T1000 (cell line): ENCODE measurements at regions not wholly inside any gene's neighbourhood (a gene's known extent, or its start where the extent isn't known, plus 50 kb on each side); places are given as distances from the start of the nearest gene placed in this dataset.
"Not testable (repeated sequence)": the region's sequence is repeated elsewhere in the genome, so short reads cannot be mapped to it uniquely, and the experiment has no call there.

Experiments
- DNase-seq: peaks from one replicate; lab custom pipeline; 2025; ENCODE audit warnings: mixed read lengths; lab: John Stamatoyannopoulos, UW

DNA sequence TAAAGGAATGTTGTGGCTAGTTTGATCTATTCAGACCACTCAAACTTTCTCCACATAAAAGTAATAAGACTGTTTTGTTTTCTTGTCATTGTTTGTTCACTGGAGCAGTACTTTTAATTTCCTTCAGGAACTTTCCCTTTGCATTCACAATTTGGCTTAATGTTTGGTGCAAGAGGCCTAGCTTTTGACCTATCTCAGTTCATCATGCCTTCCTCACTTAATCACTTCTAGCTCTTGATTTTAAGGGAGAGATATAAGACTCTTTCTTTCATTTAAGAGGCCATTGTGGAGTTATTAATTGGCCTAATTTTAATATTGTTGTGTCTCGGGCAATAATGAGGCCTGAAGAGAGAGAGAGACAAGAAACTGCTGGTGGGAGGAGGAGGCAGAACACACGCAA, 371.7 kb upstream of the DEPDC1 start:
- no peak for DNase-seq

DNA sequence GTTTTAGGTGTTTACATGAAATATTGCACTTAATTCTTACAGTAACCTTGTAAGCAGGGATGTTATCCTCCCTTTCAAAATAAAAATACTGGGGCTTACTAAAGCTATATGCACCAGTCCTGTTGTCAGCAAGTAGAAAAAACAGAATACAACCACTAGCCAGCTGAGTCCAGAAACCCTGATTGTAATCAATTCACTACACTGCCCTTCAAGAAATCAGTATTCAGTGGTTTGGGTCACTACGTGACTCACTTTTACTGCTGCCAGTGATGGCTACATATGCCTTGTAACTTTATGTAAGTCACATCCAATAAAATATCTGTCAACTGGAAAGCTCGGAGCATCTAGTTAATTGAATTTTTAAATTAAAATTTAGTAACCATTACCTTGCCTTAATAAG, 376.3 kb upstream of the DEPDC1 start:
- no peak for DNase-seq

DNA sequence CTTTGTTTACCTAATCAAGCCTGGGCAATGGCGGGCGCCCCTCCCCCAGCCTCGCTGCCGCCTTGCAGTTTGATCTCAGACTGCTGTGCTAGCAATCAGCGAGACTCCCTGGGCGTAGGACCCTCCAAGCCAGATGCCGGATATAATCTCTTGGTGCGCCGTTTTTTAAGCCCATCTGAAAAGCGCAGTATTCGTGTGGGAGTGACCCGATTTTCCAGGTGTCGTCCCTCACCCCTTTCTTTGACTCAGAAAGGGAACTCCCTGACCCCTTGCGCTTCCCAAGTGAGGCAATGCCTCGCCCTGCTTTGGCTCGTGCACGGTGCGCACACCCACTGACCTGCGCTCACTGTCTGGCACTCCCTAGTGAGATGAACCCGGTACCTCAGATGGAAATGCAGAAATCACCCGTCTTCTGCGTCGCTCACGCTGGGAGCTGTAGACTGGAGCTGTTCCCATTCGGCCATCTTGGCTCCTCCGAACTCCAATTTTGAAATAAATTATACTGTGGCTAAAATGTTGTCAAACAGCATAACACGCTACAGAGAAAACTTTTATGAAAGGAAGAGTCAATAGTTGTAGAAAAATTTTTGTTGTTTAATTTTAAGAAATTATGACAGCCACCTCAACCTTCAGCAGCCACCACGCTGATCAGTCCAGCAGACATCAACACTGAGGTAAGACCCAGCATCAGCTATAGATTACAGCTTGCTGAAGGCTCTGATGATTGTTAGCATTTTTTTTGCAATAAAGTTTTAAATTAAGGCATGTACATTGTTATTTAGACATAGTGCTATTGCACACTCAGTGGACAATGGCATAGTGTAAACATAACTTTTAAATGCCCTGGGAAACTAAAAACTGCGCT, 384.7 kb upstream of the DEPDC1 start:
- DNase-seq: not testable (repeated sequence)

DNA sequence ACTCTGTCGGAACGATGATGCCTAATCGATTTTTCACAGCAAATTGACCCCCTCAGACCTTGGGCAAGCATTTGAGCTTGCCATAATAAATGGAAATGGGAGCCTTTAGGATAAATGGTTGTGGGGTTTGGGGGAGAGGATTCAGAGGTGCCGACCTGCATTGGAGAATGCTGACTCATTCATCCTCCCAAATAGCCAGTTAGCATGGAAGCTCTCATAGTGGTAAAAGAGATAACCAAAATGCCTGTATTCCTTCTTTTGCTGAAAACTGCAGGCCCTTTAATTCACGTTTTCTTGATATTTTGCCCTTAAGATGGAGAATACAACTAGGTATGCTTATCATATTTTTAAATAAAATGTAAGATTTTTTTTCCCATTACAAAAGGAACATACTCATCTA, 392.6 kb upstream of the DEPDC1 start:
- DNase-seq: no peak

DNA sequence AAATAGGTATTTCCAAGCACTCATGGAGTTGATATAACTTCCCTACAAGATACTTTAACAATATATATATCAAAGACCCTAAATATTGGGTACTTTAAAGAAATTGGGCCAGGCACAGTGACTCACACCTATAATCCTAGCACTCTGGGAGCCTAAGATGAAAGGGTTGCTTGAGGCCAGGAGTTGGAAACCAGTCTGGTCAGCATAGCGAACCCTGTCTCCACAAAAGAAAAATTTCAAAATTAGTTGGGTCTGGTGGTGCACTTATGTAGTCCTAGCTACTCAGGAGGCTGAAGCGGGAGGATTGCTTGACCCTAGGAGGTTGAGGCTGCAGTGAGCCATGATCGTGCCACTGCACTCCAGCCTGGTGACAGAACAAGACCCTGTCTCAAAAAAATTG, 393.9 kb upstream of the DEPDC1 start:
- DNase-seq: no peak

GRCh38 chr1:68904477-68904876, 407.6 kb upstream of the DEPDC1 start:
- no peak for DNase-seq

DNA sequence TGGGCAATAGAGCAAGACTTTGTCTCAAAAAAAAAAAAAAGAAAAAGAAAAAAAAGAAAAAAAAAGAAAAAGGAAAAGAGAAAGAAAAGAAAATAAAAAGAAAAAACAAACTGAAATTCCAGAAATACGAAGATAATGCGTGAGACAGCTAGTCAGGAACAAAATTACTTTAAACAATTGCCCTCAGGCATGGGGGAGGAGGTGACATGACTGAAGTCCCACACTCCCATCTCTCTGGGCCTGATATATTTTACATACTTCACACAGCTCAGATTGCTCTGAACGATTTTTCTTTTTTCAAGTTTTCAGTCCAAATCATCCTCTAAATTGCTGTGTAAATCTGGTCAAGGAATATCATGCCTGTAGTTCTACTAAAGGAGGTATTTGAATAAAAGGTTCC, 409.5 kb upstream of the DEPDC1 start:
- no peak for DNase-seq

DNA sequence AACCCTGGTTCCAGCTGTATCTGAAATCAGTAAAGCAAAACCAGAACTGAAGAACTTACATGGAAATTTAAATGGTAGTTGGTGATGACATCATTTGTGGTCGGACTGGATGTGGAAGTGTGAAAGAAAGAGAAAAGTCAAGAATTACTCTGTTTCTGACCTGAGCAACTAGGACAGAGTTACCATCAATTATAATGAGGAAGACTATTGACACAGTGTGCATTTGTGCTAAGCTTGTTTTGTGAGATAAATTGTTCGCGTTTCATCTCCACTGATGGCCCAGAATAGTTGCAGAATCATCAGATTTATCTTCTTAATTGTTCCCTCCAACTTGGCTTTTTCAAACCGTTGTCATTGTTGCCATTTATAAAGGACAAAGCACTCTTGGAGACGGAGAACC, 410.6 kb upstream of the DEPDC1 start:
- no peak for DNase-seq

DNA sequence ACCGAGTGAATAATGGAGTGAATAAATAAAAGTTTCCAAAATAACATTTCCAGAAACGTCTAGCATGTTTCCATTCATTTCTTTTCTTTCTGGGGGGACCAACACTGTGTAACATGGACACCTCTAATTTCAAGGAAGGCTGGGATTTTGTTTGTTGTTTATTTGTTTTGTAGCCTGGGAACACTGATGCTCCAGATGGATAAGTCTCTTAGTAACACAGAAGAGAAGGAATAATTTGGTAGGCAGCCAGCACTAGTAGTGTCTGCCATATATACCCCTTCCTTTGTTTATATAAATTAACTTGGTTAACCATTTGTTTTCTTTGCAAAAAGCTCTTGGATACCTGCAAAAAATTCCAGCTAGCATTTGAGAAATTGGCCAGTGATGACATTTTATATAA, 411.4 kb upstream of the DEPDC1 start:
- no peak for DNase-seq

GRCh38 chr1:68916221-68916902, 419.5 kb upstream of the DEPDC1 start:
- DNase-seq: peak; percentile 27

DNA sequence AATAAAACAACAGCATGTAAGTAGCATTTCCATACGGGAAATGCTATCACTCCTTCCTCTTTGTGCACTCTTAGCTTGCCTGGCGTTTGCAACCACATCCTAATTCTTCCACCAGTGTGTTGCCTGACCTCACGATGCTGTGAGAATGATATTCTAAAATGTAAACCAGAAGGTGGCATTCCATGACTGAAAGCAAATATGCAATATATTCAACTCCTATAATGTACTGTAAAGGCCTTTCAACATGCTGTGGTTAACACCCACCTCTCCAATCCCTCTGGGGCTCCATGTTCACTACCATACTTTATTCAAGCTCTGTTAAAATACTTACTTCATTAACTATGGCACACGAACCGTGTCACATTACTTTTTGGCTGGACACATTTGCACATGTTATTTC, 420.6 kb upstream of the DEPDC1 start:
- DNase-seq: no peak

- no peak for DNase-seq
Measured at GRCh38 chr1:68918563-68918962, 421.7 kb upstream of the DEPDC1 start.

GRCh38 chr1:68919075-68919474, 422.2 kb upstream of the DEPDC1 start:
- no peak for DNase-seq

- DNase-seq: not testable (repeated sequence)
Measured at GRCh38 chr1:68923475-68924088, 426.7 kb upstream of the DEPDC1 start.

DNA sequence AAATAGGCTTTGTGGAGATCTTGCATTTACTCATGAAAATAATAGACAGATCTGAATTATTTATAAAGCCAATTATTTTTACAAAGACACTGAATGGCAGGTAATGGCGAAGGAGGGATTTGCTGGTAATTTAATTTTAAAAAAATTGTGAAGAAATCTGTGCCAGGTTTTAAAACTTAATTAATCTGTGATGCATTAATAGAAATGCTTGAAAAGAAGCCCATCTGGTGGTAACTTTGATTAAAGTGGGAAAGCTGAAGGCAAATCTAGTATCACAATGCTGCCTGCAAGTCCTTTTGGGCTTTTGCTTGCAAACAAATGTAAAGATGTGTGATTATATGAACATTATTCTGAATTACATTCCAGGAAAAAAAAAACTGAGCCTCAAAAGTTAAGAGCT, 433.2 kb upstream of the DEPDC1 start:
- DNase-seq: no peak

- no peak for DNase-seq
Measured at GRCh38 chr1:68936530-68936929, 439.6 kb upstream of the DEPDC1 start.

DNA sequence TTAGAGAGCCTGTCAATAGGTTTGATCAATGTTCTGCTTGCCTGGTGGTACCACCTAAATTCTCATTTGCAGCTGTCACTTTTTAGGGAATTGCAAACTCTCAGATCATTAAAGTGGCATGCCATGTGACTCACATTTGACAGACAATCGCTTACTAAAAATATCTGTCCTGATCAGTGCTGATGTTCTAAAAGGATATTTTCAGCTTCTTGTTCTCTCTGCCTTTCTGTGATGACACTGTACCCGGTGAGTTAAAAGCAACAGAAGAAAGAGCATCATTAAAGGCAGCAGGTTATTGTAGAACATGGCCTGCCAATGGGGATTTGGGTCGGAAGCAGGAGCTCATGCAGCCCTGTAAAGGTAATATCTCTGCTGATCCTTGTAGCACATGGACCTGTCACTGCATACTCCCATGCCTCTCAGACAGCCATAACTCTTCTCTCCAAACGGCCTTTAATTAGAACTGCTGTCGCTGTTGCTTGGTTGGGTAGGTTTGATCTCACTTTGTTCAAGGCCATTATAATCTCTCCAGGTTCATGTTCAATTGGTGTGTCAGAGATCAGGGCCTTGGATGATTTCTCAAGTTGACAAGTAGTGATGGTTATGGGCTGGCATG, 441.3 kb upstream of the DEPDC1 start:
- no peak for DNase-seq

DNA sequence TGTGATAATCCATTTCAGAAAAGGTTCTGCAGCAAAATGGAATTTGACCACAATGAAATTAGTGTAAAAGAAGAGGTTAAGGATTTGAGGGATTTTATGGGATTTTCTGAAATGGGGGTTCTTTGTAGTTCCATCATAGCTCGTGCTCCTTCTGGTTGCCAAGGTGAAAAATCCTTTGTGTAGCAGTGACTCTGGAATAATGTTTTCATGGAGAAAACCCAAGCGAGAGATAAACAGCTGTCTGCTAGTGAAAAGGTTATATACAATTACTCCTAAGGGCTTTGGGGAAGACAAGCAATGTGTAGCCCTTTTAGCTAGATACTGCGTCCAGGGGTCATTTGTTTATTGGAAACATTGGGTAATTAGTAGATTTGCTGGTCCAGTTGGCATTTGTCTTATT, 453.2 kb upstream of the DEPDC1 start:
- DNase-seq: no peak

GRCh38 chr1:68953311-68953710, 456.4 kb upstream of the DEPDC1 start:
- DNase-seq: no peak

DNA sequence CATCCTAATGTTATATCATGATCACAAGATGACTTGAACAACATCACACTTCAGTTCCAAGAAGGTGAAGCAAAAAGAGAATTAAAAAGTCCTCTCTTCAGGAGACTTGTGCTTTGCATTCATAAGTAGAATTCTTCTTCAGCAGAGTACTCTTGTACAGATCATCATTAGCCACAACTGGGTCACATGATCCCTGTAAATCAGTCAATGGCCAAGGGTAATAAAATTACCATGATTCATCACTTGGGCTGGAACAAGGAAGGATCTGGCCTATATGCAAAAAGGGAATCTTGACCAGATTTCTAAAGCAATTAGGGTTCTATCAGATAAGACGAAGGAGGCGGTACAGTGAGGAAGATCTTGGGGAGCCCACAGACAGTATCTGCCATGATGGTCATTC, 458.0 kb upstream of the DEPDC1 start:
- DNase-seq: no peak

- no peak for DNase-seq
Measured at GRCh38 chr1:68955424-68955823, 458.5 kb upstream of the DEPDC1 start.

DNA sequence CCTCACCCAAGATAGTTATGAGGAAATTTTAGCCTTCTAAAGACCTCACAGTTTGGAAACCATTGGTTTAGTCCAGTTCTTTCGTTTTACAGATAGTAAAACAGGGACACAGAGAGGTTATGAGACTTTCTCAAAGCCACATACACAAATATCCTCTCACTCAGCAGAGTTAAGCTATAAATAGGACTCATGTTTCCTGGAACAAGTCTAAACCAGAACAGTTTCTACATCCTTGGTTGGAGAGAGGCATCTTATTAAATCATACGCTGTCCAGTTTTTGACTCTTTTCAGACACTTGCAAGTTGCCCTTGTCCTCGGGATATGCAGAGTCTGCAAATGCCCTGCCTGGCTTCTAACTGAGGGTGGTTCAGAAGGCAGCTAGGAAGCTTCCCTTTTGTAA, 462.1 kb upstream of the DEPDC1 start:
- DNase-seq: no peak
